Lower leg skin (tissue), 3 donors: ENCODE measurements at regions not wholly inside any gene's neighbourhood (a gene's known extent, or its start where the extent isn't known, plus 50 kb on each side); places are given as distances from the start of the nearest gene placed in this dataset.

Source experiments
- CTCF ChIP-seq, 3 donors: fragments of 450-650 bp; IDR thresholded peaks; one replicate each; pipeline ENCODE4 v1.5.1; 2016; ENCODE audit warnings: antibody characterized with exemption in 3 of 3, mild to moderate bottlenecking in 3 of 3, moderate library complexity in 2 of 3
- POLR2A ChIP-seq, 2 donors: fragments of 450-650 bp; IDR thresholded peaks; one replicate each; pipeline ENCODE4 v1.6.1; 2016 to 2017; ENCODE audit warnings: antibody characterized with exemption in 2 of 2, mild to moderate bottlenecking in 1 of 2, moderate library complexity in 1 of 2

- no peak for TF ChIP-seq CTCF (IDR thresholded peaks at IDR 0.05)
- TF ChIP-seq POLR2A (IDR thresholded peaks at IDR 0.05) = no peak
Observed at GRCh38 chr12:97616946-97617345, 154.3 kb downstream of the RMST start.
